Stimulated activated naive CD8-positive, alpha-beta T cell treated with anti-CD3 and anti-CD28 coated beads, Interleukin-15, amount 100 ng/mL, for 72 hours (primary cell): ENCODE measurements at regions not wholly inside any gene's neighbourhood (a gene's known extent, or its start where the extent isn't known, plus 50 kb on each side); places are given as distances from the start of the nearest gene placed in this dataset.
"Not testable (repeated sequence)": the region's sequence is repeated elsewhere in the genome, so short reads cannot be mapped to it uniquely, and the experiment has no call there.

Experiments used
- ATAC-seq: fragments of 150-1000 bp; cut with Tn5 transposase; 2 replicates; pipeline ENCODE4 v1.10.0; 2021; ENCODE audit warnings: mild to moderate bottlenecking, moderate library complexity
- DNase-seq, 2 donors: peaks; one replicate each; pipeline ENCODE4 v3.0.0; 2021 to 2022
- H3K27ac Mint-ChIP-seq, 2 donors: one replicate each; pipeline ENCODE4 v1.8.0; 2022; ENCODE audit warnings: mild to moderate bottlenecking in 2 of 2, mixed read lengths in 2 of 2, moderate library complexity in 2 of 2
- H3K27me3 Mint-ChIP-seq: one replicate; pipeline ENCODE4 v1.8.0; 2022; ENCODE audit warnings: mixed read lengths
- H3K4me1 Mint-ChIP-seq: one replicate; pipeline ENCODE4 v1.8.0; 2022; ENCODE audit warnings: mild to moderate bottlenecking, mixed read lengths
- H3K4me3 Mint-ChIP-seq, 2 donors: one replicate each; pipeline ENCODE4 v1.8.0; 2022; ENCODE audit warnings: mild to moderate bottlenecking in 2 of 2, mixed read lengths in 2 of 2, moderate library complexity in 1 of 2
- H3K9me3 Mint-ChIP-seq, 2 donors: one replicate each; pipeline ENCODE4 v1.8.0; 2022; ENCODE audit warnings: mixed read lengths in 2 of 2

GRCh38 chr22:44635567-44635966 lies 66.4 kb upstream of the PRR5 start:
- not testable (repeated sequence) for ATAC-seq, H3K4me3 Mint-ChIP-seq, H3K4me1 Mint-ChIP-seq, DNase-seq, H3K27ac Mint-ChIP-seq, H3K27me3 Mint-ChIP-seq
- H3K9me3 Mint-ChIP-seq: peaks cover 0 to 18% of the 10 kb centered on the region in 2 donors

DNA sequence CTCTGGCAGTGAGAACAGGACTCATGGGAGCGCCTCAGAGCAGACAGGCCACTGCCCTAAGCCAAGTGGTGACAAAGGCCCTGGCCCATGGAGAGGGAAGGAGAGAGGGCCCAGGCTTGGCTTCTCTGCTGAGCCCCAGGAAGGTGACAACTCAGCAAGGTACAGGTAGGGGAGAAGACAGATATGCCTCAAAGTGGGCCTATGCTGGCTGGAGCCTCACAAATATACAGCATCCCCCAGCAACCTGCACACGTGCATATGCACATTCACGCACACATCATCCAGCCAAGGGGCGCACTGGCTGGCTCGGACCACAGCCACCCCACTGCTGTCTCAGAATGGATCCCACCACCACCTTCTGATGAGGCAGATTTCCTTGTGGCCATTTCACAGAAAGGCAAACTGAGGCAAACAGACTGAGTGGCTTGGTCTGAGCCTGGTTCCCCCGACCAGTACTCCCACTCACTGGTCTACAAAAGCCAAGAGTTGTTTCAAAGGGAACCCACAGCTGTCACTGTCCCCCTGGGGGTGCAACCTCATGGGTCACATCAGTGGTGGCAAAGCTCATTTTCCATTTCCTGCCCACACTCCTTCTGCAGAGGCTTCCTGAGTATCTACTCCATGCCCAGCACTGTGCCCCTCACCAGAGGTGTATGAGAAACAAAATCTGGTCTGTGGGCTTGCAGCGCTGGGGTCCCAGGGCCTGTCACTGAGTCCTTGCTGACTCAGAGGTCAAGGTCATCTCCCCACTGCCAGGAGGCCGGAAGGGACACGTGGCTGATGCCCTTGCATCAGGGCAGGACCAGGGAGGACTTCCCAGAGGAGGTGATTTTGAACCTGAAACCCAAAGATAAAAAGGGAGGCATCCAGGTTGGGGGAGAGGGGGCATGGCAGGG lies 67.3 kb upstream of the PRR5 start:
- H3K9me3 Mint-ChIP-seq: peaks cover 0 to 18% of the 10 kb centered on the region in 2 donors
- H3K27ac Mint-ChIP-seq: peak overlapping the region in 1 of 2 donors; percentile 44
- DNase-seq: no peak
- H3K4me1 Mint-ChIP-seq: no peaks in the 10 kb centered on the region
- peak; percentile 57 for ATAC-seq
- H3K27me3 Mint-ChIP-seq: no peaks in the 10 kb centered on the region
- H3K4me3 Mint-ChIP-seq: no peak overlapping the region

DNA sequence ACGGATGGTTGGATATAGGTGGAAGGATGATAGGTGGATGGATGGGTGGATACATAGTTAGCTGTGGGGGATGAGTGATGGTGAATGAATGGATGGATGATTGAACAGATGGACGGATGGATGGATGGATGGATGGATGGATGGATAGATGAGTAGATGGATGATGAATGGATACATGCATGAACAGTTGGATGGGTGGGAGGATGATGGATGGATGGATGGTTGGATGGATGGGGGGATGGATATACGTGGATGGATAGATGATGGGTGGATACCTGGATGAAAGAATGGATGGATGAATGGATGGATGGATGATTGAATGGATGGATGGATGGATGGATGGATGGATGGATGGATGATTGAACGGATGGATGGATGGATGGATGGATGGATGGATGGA lies 68.4 kb upstream of the PRR5 start:
- no peaks in the 10 kb centered on the region for H3K27me3 Mint-ChIP-seq
- DNase-seq (no peak), ATAC-seq (no peak)
- H3K27ac Mint-ChIP-seq: no peak overlapping the region
- H3K4me1 Mint-ChIP-seq: no peaks in the 10 kb centered on the region
- H3K9me3 Mint-ChIP-seq: peaks cover 0 to 18% of the 10 kb centered on the region in 2 donors
- H3K4me3 Mint-ChIP-seq: no peak overlapping the region

GRCh38 chr22:44632541-44633396 lies 69.2 kb upstream of the PRR5 start:
- H3K4me3 Mint-ChIP-seq: no peak overlapping the region

GRCh38 chr22:44630826-44631225 lies 71.2 kb upstream of the PRR5 start:
- Mint-ChIP-seq H3K4me1 (no peaks in the 10 kb centered on the region), H3K4me3 (no peak overlapping the region), H3K27ac (no peak overlapping the region), H3K9me3 (peaks cover 0 to 8% of the 10 kb centered on the region in 2 donors), H3K27me3 (no peaks in the 10 kb centered on the region)
- no peak for ATAC-seq
- no peak for DNase-seq

More at GRCh38 chr22:44632541-44633396, 69.2 kb upstream of the PRR5 start:
- DNase-seq (no peak), ATAC-seq (peak; percentile 62)
- no peaks in the 10 kb centered on the region for H3K4me1 Mint-ChIP-seq
- H3K9me3 Mint-ChIP-seq: peaks cover 0 to 18% of the 10 kb centered on the region in 2 donors
- no peak overlapping the region for H3K27ac Mint-ChIP-seq
- H3K27me3 Mint-ChIP-seq: no peaks in the 10 kb centered on the region

- DNase-seq (no peak), ATAC-seq (no peak)
- H3K4me3 Mint-ChIP-seq: no peak overlapping the region
- H3K4me1 Mint-ChIP-seq: no peaks in the 10 kb centered on the region
- H3K27ac Mint-ChIP-seq: no peak overlapping the region
- no peaks in the 10 kb centered on the region for H3K27me3 Mint-ChIP-seq
- peaks cover 0 to 8% of the 10 kb centered on the region in 2 donors for H3K9me3 Mint-ChIP-seq
Observed at GRCh38 chr22:44628835-44629234, 73.2 kb upstream of the PRR5 start.

DNA sequence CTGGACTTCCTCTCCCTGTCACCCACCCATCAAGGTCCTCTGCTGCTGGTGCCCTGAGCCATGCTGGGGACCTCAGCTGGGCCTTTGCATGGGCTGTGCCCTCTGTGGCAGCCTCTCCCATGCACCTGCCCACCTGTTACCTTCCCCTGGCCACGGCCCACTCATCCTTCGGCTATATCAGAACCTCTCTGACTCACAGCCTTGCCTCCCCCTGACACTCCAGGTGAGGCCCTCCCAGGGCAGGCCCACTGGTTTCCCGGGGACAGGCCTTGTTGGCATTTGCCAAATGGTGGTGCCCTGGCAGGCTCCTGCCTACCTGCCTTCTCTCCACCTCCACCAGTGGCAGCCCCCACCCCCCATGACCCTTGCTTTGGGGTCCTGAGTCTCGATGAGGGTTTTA lies 73.7 kb upstream of the PRR5 start:
- Mint-ChIP-seq H3K27ac (peak overlapping the region in 1 of 2 donors; percentile 37), H3K27me3 (no peaks in the 10 kb centered on the region), H3K4me1 (peaks cover 4% of the 10 kb centered on the region), H3K9me3 (peaks cover 0 to 8% of the 10 kb centered on the region in 2 donors), H3K4me3 (no peak overlapping the region)
- ATAC-seq (no peak), DNase-seq (no peak)

DNA sequence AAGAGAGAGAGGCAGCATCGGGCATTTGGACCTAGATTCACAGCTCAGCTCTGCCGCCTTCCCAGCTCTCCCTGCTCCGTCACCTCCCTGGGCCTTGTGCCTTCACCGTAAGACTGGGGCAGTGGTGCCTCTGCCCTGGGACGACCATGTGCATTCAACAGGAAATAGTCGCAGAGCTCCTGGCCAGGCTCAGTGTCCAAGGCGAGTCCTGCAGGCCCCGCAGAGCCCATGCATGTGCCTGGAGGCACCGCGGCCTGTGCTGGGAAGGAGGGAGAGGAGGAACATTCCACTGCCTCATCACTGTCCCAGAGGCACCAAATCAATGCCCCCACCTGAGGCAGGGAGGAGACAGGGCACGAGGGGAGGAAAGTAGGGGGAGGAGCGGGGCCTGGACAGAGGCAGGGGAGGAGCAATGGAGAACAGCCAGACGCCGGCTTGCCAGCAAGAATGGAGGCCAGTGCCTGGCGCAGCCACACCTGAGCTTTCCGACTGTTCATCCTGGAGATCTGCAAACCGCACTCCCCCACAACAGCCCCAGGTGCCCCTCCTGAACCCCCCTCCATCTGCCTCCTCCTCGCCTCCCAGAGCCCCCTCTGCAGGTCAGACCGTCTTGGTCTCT lies 74.4 kb upstream of the PRR5 start:
- no peak for ATAC-seq

DNA sequence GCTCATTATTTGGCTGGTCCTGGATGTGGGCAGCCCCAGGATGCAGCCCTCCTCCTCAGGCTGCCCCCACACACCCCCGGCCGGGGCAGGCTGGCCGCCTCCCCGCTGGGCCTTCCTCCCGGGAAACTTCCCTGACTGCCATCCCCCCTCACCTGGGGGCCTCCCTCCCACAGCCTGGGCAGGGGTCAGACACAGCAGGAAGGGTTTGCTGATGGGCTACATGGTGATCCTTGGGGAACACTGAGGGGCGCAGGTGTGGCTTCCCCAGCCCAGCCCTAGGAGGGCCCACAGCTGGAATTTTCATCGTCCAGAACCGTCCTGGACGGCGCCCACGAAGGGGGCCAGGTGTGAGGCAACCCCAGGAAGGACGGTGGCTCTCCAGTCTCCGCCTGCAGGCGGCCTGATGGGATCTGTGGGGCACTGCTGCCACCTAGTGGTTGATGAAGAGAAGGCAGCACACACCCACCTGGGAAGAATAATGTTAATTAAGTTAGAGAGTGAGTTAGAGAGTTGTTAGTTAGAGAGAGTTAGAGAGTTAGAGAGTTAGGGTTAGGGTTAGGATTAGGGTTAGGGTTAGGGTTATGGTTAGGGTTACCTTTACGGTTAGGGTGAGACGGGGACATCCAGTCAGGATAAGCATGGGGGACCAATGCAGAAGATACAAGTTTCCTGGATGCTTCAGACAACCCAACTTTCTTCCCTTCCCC lies 75.9 kb upstream of the PRR5 start:
- DNase-seq: peak; percentile 80 to 81
- ATAC-seq: peak; percentile 76
- Mint-ChIP-seq H3K9me3 (peaks cover 0 to 4% of the 10 kb centered on the region in 2 donors), H3K4me1 (peaks cover 6% of the 10 kb centered on the region), H3K27ac (no peak overlapping the region), H3K4me3 (no peak overlapping the region), H3K27me3 (no peaks in the 10 kb centered on the region)

More for the DNA sequence above, 74.4 kb upstream of the PRR5 start:
- Mint-ChIP-seq H3K4me1 (peaks cover 6% of the 10 kb centered on the region), H3K27me3 (no peaks in the 10 kb centered on the region), H3K9me3 (peaks cover 0 to 8% of the 10 kb centered on the region in 2 donors), H3K27ac (no peak overlapping the region), H3K4me3 (no peak overlapping the region)
- no peak for DNase-seq

DNA sequence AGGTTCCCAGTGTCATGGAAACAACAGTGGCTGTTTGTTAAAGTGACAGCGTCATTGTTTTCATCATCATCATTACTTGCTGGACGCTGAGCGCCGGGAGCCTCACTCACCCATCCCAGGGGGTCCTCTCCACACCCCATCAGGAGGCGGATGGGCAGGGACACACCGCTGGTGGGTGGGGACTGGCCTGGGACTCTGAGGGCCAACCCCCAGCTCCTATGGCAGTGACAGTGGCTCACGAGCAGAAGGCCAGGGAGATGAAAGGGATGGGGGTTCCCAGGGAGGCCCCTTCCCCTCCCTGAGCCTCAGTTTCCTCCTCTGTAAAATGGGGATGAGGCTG lies 76.6 kb upstream of the PRR5 start:
- Mint-ChIP-seq H3K9me3 (no peaks in the 10 kb centered on the region), H3K4me3 (no peak overlapping the region), H3K27me3 (no peaks in the 10 kb centered on the region), H3K4me1 (peaks cover 6% of the 10 kb centered on the region), H3K27ac (no peak overlapping the region)
- no peak for ATAC-seq
- no peak for DNase-seq

- ATAC-seq (no peak), DNase-seq (no peak)
- peaks cover 6% of the 10 kb centered on the region for H3K4me1 Mint-ChIP-seq
- H3K27ac Mint-ChIP-seq: no peak overlapping the region
- no peaks in the 10 kb centered on the region for H3K27me3 Mint-ChIP-seq
- no peaks in the 10 kb centered on the region for H3K9me3 Mint-ChIP-seq
- H3K4me3 Mint-ChIP-seq: no peak overlapping the region
Observed at GRCh38 chr22:44624689-44625420, 77.1 kb upstream of the PRR5 start.

GRCh38 chr22:44623771-44624510 lies 78.1 kb upstream of the PRR5 start:
- ATAC-seq (no peak), DNase-seq (no peak)
- Mint-ChIP-seq H3K27me3 (no peaks in the 10 kb centered on the region), H3K4me3 (no peak overlapping the region), H3K9me3 (no peaks in the 10 kb centered on the region), H3K4me1 (peaks cover 6% of the 10 kb centered on the region), H3K27ac (no peak overlapping the region)

- Mint-ChIP-seq H3K4me1 (peaks cover 6% of the 10 kb centered on the region), H3K9me3 (no peaks in the 10 kb centered on the region), H3K4me3 (no peak overlapping the region), H3K27me3 (no peaks in the 10 kb centered on the region), H3K27ac (peak overlapping the region in 1 of 2 donors; percentile 41)
- DNase-seq (no peak), ATAC-seq (no peak)
Observed at GRCh38 chr22:44622679-44623078, 79.3 kb upstream of the PRR5 start.

DNA sequence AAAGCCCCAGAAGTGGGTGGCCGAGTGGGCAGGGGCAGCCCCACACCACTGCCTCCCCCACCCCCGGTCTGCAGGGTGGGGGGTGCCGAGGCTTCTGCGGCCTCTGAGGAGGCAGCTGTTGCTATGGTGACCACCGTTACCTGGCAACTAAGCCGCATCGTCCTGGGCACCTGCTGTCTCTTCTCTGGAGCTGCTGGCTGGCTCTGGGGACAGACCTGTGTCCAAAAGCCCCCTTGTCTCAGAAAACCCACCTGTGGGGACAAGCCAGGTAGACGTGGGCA lies 79.9 kb upstream of the PRR5 start:
- peaks cover 6% of the 10 kb centered on the region for H3K4me1 Mint-ChIP-seq
- no peak overlapping the region for H3K27ac Mint-ChIP-seq
- no peak for ATAC-seq
- no peak for DNase-seq
- H3K27me3 Mint-ChIP-seq: no peaks in the 10 kb centered on the region
- no peak overlapping the region for H3K4me3 Mint-ChIP-seq
- H3K9me3 Mint-ChIP-seq: no peaks in the 10 kb centered on the region
